GM12873 (cell line): ENCODE measurements at regions not wholly inside any gene's neighbourhood (a gene's known extent, or its start where the extent isn't known, plus 50 kb on each side); places are given as distances from the start of the nearest gene placed in this dataset.

Source experiments
- CTCF ChIP-seq: IDR thresholded peaks from 2 replicates; pipeline ENCODE4 v1.5.1; 2012; ENCODE audit warnings: low read depth, mild to moderate bottlenecking, moderate library complexity, low read length, control low read depth; ENCODE audit not compliant: insufficient read depth; ENCODE audit errors: missing control alignments

DNA sequence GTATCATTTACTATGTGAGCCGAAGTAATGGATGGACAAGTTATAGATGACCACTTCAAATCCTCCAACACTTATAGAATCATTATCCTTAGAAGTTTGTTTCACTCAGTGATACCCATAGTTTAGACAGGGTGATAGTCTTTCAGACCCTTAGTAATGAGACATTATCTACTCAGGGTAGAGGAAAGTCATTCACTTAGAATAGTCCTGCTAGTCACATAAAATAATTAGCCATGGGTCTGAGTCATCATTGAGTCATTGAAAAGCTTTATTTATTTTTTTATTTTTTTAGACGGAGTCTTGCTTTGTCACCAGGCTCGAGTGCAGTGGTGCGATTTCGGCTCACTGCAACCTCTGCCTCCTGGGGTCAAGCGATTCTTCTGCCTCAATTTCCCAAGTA, 321.7 kb upstream of the FSTL5 start:
- no peak for TF ChIP-seq CTCF

- TF ChIP-seq CTCF, result no peak
These were observed 311.4 kb upstream of the FSTL5 start for GRCh38 chr4:162475246-162475645.

GRCh38 chr4:162469977-162470376, 306.2 kb upstream of the FSTL5 start:
- TF ChIP-seq CTCF, result no peak

GRCh38 chr4:162461952-162462351, 298.2 kb upstream of the FSTL5 start:
- no peak for TF ChIP-seq CTCF

DNA sequence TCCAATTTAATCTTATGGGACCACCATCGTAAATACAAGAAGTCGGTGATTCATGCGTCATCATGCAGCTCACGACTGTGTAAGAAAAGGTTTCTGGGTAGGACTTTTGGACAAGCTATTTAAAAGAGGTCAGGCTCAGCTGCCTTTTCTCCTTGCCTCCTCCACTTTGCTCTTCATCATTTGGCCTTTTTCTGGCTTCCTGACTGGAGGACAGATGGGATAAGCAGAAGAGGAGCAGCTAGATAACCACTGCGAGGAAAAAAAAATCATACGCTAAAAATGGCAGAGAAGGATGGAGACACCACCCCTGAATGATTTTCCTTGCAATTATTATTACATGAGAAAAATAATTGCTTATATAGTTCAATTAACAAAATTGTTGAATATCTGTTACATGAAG, 294.3 kb upstream of the FSTL5 start:
- TF ChIP-seq CTCF, result no peak

- TF ChIP-seq CTCF, result no peak
These were observed 293.5 kb upstream of the FSTL5 start for GRCh38 chr4:162457071-162457865.

- TF ChIP-seq CTCF, result no peak
These were observed 292.3 kb upstream of the FSTL5 start for GRCh38 chr4:162456106-162456505.
